Embryonic facial prominence (tissue), 1 donor: ENCODE measurements at regions not wholly inside any gene's neighbourhood (a gene's known extent, or its start where the extent isn't known, plus 50 kb on each side); places are given as distances from the start of the nearest gene placed in this dataset.
A peak's percentile ranks its signal among the peaks of the same experiment; 100 is the strongest.
"Not testable (repeated sequence)": the region's sequence is repeated elsewhere in the genome, so short reads cannot be mapped to it uniquely, and the experiment has no call there.

Source experiments
- DNase-seq: peaks from one replicate; pipeline ENCODE4 v3.0.0-alpha.2; 2016; ENCODE audit errors: extremely low spot score

GRCh38 chrX:25503826-25504225 is 488.1 kb upstream of the ARX start:
- DNase-seq = no peak

- no peak for DNase-seq
These were observed 492.0 kb upstream of the ARX start for GRCh38 chrX:25507801-25508200.

- DNase-seq = no peak
These were observed 503.5 kb upstream of the ARX start for GRCh38 chrX:25519258-25519657.

- DNase-seq = not testable (repeated sequence)
These were observed 506.8 kb upstream of the ARX start for GRCh38 chrX:25522443-25523010.

- peak; percentile 29 for DNase-seq
These were observed 508.1 kb upstream of the ARX start for GRCh38 chrX:25523574-25524540.

- no peak for DNase-seq
These were observed 511.4 kb upstream of the ARX start for GRCh38 chrX:25527156-25527555.

GRCh38 chrX:25527596-25527995 is 511.8 kb upstream of the ARX start:
- no peak for DNase-seq

GRCh38 chrX:25531096-25531495 is 515.3 kb upstream of the ARX start:
- no peak for DNase-seq

GRCh38 chrX:25534091-25534490 is 518.3 kb upstream of the ARX start:
- DNase-seq = no peak

GRCh38 chrX:25536307-25536970 is 520.7 kb upstream of the ARX start:
- no peak for DNase-seq

GRCh38 chrX:25537699-25538098 is 521.9 kb upstream of the ARX start:
- DNase-seq = no peak

GRCh38 chrX:25544641-25545040 is 528.9 kb upstream of the ARX start:
- no peak for DNase-seq

GRCh38 chrX:25548811-25549210 is 533.0 kb upstream of the ARX start:
- DNase-seq = no peak

GRCh38 chrX:25555521-25555920 is 539.8 kb upstream of the ARX start:
- DNase-seq = no peak

- no peak for DNase-seq
These were observed 542.4 kb upstream of the ARX start for GRCh38 chrX:25558137-25558536.

GRCh38 chrX:25561190-25561589 is 545.4 kb upstream of the ARX start:
- DNase-seq = no peak

- DNase-seq = no peak
These were observed 557.9 kb upstream of the ARX start for GRCh38 chrX:25573631-25574030.

- no peak for DNase-seq
These were observed 541.2 kb upstream of the MAGEB18 start for GRCh38 chrX:25596921-25597320.

GRCh38 chrX:25597551-25597950 is 540.6 kb upstream of the MAGEB18 start:
- DNase-seq = no peak

GRCh38 chrX:25599061-25599460 is 539.1 kb upstream of the MAGEB18 start:
- DNase-seq = no peak

GRCh38 chrX:25600776-25601175 is 537.4 kb upstream of the MAGEB18 start:
- no peak for DNase-seq

GRCh38 chrX:25601323-25601722 is 536.8 kb upstream of the MAGEB18 start:
- DNase-seq = no peak

- DNase-seq = no peak
These were observed 519.9 kb upstream of the MAGEB18 start for GRCh38 chrX:25618248-25618647.
